A673 (cell line): ENCODE measurements at regions not wholly inside any gene's neighbourhood (a gene's known extent, or its start where the extent isn't known, plus 50 kb on each side); places are given as distances from the start of the nearest gene placed in this dataset.

Source experiments
- BruUV-seq: library from RNA; stranded (reverse); fragments of 400-500 nt; replicated peaks from 2 replicates; lab custom pipeline; 2021; lab: Mats Ljungman, UMichigan
- CTCF ChIA-PET: fragments of 300-600 bp; sonication (Branson Sonifier 250); formaldehyde crosslinking; loops from one replicate; lab custom pipeline; 2022; ENCODE audit warnings: antibody characterized with exemption; lab: Charles Lee
- POLR2A ChIA-PET: fragments of 300-600 bp; sonication (Branson Sonifier 250); formaldehyde crosslinking; loops from one replicate; lab custom pipeline; 2022; ENCODE audit warnings: antibody characterized with exemption; ENCODE audit not compliant: low non-redundant PET; lab: Charles Lee
- DNase-seq: peaks from one replicate; pipeline ENCODE4 v3.0.0-alpha.2; 2015; ENCODE audit warnings: low spot score
- H3K27ac ChIP-seq: fragments of 200-600 bp; sonication (generic); 2 replicates; pipeline ENCODE4 v1.5.1; 2016; ENCODE audit warnings: mixed run types, low read depth, mild to moderate bottlenecking, mixed read lengths, antibody characterized with exemption, low read length; ENCODE audit not compliant: poor library complexity, severe bottlenecking
- H3K27me3 ChIP-seq: fragments of 200-600 bp; sonication (generic); replicated peaks from 2 replicates; pipeline ENCODE4 v1.6.1; 2017; ENCODE audit warnings: mixed run types, low read depth, mild to moderate bottlenecking, mixed read lengths, antibody characterized with exemption, low read length; ENCODE audit not compliant: insufficient read depth, poor library complexity
- H3K36me3 ChIP-seq: fragments of 200-600 bp; sonication (generic); 2 replicates; pipeline ENCODE4 v1.6.1; 2016; ENCODE audit warnings: mixed run types, mild to moderate bottlenecking, mixed read lengths, antibody characterized with exemption, low read length; ENCODE audit not compliant: insufficient read depth, poor library complexity, severe bottlenecking
- H3K4me1 ChIP-seq: fragments of 200-600 bp; sonication (generic); 2 replicates; pipeline ENCODE4 v1.6.1; 2017; ENCODE audit warnings: mixed run types, mild to moderate bottlenecking, mixed read lengths, antibody characterized with exemption, low read length; ENCODE audit not compliant: insufficient read depth, poor library complexity, severe bottlenecking
- H3K4me3 ChIP-seq: fragments of 200-600 bp; sonication (generic); 2 replicates; pipeline ENCODE4 v1.5.1; 2016; ENCODE audit warnings: low read depth, mixed run types, mild to moderate bottlenecking, mixed read lengths, low read length; ENCODE audit not compliant: poor library complexity, severe bottlenecking
- H3K9me3 ChIP-seq: fragments of 200-600 bp; sonication (generic); 2 replicates; pipeline ENCODE4 v1.6.1; 2016; ENCODE audit warnings: mixed run types, low read depth, mild to moderate bottlenecking, mixed read lengths, antibody characterized with exemption, low read length; ENCODE audit not compliant: poor library complexity, severe bottlenecking
- EZH2 ChIP-seq: fragments of 200-600 bp; sonication (generic); IDR thresholded peaks from 2 replicates; pipeline ENCODE4 v1.6.1; 2017; ENCODE audit warnings: borderline replicate concordance, low read depth, mild to moderate bottlenecking, mixed read lengths, antibody characterized with exemption, low read length; ENCODE audit not compliant: poor library complexity, severe bottlenecking
- intact Hi-C: fragments of 100-400 bp; cut with micrococcal nuclease; formaldehyde crosslinking; loops from one replicate; pipeline ENCODE4 v1.10.0; 2022; ENCODE audit not compliant: unreplicated experiment
- TF ChIP-seq, protein P1 (sequence below): fragments of 300-800, 200-600 bp; sonication (generic); conservative IDR thresholded peaks from 2 replicates; pipeline ENCODE4 v1.5.1; 2017; ENCODE audit warnings: low read depth, mild to moderate bottlenecking, antibody characterized with exemption, low read length, moderate library complexity, mixed read lengths

GRCh38 chr18:39527465-39527864 is 1961.9 kb upstream of the CELF4 start:
- POLR2A ChIA-PET: no interaction called here
- no peak overlapping the region for H3K4me3 ChIP-seq
- TF ChIP-seq EZH2: no peak
- TF ChIP-seq, protein P1, sequence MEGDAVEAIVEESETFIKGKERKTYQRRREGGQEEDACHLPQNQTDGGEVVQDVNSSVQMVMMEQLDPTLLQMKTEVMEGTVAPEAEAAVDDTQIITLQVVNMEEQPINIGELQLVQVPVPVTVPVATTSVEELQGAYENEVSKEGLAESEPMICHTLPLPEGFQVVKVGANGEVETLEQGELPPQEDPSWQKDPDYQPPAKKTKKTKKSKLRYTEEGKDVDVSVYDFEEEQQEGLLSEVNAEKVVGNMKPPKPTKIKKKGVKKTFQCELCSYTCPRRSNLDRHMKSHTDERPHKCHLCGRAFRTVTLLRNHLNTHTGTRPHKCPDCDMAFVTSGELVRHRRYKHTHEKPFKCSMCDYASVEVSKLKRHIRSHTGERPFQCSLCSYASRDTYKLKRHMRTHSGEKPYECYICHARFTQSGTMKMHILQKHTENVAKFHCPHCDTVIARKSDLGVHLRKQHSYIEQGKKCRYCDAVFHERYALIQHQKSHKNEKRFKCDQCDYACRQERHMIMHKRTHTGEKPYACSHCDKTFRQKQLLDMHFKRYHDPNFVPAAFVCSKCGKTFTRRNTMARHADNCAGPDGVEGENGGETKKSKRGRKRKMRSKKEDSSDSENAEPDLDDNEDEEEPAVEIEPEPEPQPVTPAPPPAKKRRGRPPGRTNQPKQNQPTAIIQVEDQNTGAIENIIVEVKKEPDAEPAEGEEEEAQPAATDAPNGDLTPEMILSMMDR: no peak
- no peaks in the 10 kb centered on the region for H3K36me3 ChIP-seq
- DNase-seq: no peak
- CTCF ChIA-PET: no interaction called here
- H3K9me3 ChIP-seq: no peaks in the 10 kb centered on the region
- no TSS peak for BruUV-seq
- H3K27ac ChIP-seq: no peak overlapping the region
- no peaks in the 10 kb centered on the region for H3K27me3 ChIP-seq
- intact Hi-C loops: no loop called here
- no peaks in the 10 kb centered on the region for H3K4me1 ChIP-seq

DNA sequence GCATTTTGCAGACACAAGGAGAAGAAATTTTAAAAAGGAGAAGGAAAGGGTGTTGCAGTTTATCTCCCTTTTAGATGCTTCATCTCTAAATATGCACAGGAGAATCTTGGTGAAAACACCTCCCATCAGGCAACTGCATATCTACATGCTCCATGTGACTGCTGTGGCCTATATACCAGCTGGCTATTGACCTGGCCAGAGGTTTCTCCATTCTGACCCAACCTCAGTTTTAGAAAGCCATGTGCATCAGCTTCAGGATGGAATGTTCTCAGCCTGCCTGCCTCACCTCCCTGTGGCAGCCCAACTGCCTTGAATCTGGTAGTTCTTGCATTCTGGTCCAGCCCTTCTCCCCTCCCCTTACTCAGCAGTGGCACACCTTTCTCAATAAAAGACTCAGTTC is 1958.8 kb upstream of the CELF4 start:
- no TSS peak for BruUV-seq
- no peaks in the 10 kb centered on the region for H3K27me3 ChIP-seq
- DNase-seq: no peak
- intact Hi-C loops: no loop called here
- no peak overlapping the region for H3K27ac ChIP-seq
- ChIA-PET POLR2A (no interaction called here), CTCF (no interaction called here)
- H3K9me3 ChIP-seq: no peaks in the 10 kb centered on the region
- no peak overlapping the region for H3K4me3 ChIP-seq
- no peaks in the 10 kb centered on the region for H3K4me1 ChIP-seq
- TF ChIP-seq, protein P1: no peak
- TF ChIP-seq EZH2: no peak
- H3K36me3 ChIP-seq: no peaks in the 10 kb centered on the region

- H3K27me3 ChIP-seq: no peaks in the 10 kb centered on the region
- no peaks in the 10 kb centered on the region for H3K36me3 ChIP-seq
- TF ChIP-seq, protein P1: no peak
- TF ChIP-seq EZH2: no peak
- BruUV-seq: no TSS peak
- H3K27ac ChIP-seq: no peak overlapping the region
- POLR2A ChIA-PET: no interaction called here
- no peak overlapping the region for H3K4me3 ChIP-seq
- CTCF ChIA-PET: no interaction called here
- intact Hi-C loops: no loop called here
- no peaks in the 10 kb centered on the region for H3K4me1 ChIP-seq
- H3K9me3 ChIP-seq: no peaks in the 10 kb centered on the region
- DNase-seq: no peak
Observed at GRCh38 chr18:39523281-39523680, 1957.7 kb upstream of the CELF4 start.
